GM19328 (cell line): ENCODE measurements at regions not wholly inside any gene's neighbourhood (a gene's known extent, or its start where the extent isn't known, plus 50 kb on each side); places are given as distances from the start of the nearest gene placed in this dataset.
"Not testable (repeated sequence)": the region's sequence is repeated elsewhere in the genome, so short reads cannot be mapped to it uniquely, and the experiment has no call there.

Experiments used
- ATAC-seq: cut with Tn5 transposase; IDR thresholded peaks from one replicate; pipeline ENCODE4 v1.9.1; 2021; ENCODE audit warnings: mild to moderate bottlenecking, moderate library complexity; ENCODE audit not compliant: unreplicated experiment

- ATAC-seq = no peak
These were observed 97.3 kb downstream of the CCDC71L start for GRCh38 chr7:106563466-106564150.

DNA sequence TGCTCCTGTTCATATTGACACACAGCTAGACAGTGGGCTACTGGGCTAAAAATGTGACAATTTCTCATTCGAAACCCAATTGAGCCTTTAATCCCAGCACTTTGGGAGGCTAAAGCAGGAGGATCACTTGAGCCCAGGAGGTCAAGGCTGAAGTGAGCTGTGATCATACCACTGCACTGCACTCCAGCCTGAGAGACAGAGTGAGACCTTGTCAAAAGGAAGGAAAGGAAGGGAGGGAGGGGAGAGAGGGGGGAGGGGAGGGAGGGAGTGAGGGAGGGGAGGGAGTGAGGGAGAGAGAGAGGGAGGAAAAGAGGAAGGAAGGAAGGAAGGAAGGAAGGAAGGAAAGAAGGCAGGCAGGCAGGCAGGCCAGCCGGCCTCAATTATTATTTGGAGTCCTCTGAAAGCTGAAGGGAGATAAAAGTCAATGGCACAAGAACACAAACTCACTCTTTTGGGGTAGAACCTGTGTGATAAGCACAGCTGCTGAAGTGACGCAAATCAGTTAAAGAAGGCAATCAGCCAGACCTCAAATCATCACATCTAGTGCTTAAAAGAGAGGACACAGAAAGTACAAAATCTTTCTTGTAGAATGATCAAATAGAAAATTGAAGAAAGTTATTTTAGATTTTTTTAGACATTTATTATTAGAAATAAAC, 98.1 kb downstream of the CCDC71L start:
- ATAC-seq = no peak

GRCh38 chr7:106561666-106562411, 99.1 kb downstream of the CCDC71L start:
- no peak for ATAC-seq

DNA sequence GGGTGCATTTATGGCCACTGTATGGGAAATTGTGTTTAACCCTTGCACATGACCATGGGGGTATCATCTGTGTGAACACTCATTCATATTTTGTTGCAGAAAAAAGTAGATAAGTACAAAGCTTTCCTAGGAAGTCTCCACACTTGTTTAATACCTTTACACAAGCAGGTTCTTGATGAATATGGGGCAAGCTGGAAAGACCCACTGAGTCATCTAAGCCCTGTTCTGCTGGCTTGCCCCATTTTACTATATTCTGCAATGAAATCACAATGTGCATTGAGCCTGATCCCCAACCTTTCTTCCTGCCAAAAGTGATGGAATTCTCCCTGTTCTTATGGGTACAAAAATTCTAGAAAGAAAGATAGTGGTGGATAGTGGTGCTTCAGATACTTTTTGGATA, 99.8 kb downstream of the CCDC71L start:
- no peak for ATAC-seq

DNA sequence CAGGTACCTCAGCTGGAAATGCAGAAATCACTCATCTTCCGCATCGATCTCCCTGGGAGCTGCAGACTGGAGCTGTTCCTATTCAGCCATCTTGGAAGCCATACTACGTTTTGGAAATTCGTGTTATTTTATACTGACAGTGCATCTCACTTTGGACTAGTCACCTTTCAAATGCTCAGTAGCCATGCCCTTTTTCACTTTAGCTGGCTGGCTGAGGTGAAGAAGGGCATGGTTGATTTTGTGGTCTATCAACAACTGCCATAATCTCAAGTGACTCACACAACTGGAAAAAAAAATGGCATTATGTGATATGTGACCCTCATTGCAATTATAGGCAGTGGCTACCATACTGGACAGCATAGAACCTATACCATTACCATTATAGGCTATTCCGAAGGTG, 100.5 kb downstream of the CCDC71L start:
- no peak for ATAC-seq

DNA sequence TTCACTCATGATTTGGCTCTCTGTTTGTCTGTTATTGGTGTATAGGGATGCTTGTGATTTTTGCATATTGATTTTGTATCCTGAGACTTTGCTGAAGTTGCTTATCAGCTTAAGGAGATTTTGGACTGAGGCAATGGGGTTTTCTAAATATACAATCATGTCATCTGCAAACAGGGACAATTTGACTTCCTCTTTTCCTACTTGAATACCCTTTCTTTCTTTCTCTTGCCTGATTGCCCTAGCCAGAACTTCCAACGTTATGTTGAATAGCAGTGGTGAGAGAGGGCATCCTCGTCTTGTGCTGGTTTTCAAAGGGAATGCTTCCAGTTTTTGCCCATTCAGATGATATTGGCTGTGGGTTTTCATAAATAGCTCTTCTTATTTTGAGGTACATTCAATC, 104.7 kb downstream of the CCDC71L start:
- not testable (repeated sequence) for ATAC-seq

DNA sequence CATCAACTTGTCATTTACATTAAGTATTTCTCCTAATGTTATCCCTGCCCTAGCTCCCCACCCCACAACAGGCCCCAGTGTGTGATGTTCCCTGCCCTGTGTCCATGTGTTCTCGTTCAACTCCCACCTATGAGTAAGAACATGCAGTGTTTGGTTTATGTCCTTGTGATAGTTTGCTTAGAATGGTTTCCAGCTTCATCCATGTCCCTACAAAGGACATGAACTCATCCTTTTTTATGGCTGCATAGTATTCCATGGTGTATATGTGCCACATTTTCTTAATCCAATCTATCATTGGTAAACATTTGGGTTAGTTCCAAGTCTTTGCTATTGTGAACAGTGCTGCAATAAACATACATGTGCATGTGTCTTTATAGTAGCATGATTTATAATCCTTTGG, 106.3 kb downstream of the CCDC71L start:
- ATAC-seq = not testable (repeated sequence)

DNA sequence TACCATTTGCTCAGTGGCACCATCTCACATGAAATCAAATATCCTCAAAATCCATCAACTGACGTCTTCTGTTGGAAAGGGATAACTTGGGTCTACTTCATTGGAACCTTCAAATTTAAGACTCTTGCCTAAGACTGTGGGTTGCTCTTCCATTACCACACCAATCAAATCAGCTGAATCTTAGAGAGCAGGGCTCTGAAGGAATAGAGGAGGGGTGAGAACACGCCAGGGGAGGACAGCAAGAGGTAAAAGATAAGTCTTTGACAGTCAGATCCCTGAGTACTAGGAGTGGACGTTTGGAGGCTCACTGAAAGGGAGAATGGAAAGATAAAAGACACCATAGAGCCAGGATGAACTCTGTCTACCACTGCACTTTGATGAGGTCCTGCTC, 107.5 kb downstream of the CCDC71L start:
- ATAC-seq = no peak

GRCh38 chr7:106552645-106553445, 108.1 kb downstream of the CCDC71L start:
- ATAC-seq = peak; percentile 94

GRCh38 chr7:106551936-106552335, 109.0 kb downstream of the CCDC71L start:
- no peak for ATAC-seq

- no peak for ATAC-seq
These were observed 112.5 kb downstream of the CCDC71L start for GRCh38 chr7:106548491-106548890.

DNA sequence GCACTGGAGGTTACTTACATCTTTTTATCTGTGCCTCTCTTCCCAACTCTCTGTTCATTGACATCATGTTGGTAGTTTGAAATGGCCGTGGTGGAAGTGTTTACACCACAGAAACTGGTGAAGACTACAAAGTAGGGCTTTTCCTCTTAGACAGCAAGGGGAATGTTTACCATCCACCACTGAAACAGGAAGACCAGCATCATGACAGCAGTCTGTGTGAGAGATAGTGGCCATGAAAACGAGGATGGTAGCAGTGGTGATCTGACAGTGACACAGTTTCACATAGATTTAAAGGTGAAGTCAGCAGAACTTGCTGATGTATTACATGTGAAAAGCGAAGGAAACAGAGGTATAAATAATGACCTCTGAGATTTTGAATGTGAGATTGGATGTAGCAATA, 115.7 kb downstream of the CCDC71L start:
- ATAC-seq = no peak

DNA sequence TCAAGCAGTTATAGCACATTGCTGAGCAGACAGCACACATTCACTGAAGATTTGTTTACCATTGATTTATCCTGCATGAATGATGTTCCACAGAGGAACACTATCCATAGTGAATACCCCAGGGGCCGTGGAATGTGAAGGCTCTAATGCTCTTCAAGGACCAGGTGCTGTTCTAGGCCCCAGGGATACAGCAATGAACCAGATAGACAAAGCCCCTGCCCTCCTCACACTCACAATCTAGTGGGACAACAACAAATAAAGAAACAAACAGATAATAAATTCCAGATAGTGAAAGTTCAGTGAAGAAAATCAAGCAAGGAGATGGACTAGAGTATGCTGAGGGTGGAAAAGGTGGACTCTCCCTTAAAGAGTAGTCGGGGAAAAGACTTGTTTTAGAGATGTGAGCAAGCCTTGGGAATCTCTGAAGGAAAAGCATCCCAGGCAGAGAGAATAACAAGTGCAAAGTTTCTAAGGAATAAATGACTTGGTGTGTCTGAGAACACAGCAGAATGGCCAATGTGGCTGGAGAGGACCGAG, 117.7 kb downstream of the CCDC71L start:
- ATAC-seq = no peak

- peak; percentile 76 for ATAC-seq
These were observed 118.3 kb downstream of the CCDC71L start for GRCh38 chr7:106542550-106543220.

DNA sequence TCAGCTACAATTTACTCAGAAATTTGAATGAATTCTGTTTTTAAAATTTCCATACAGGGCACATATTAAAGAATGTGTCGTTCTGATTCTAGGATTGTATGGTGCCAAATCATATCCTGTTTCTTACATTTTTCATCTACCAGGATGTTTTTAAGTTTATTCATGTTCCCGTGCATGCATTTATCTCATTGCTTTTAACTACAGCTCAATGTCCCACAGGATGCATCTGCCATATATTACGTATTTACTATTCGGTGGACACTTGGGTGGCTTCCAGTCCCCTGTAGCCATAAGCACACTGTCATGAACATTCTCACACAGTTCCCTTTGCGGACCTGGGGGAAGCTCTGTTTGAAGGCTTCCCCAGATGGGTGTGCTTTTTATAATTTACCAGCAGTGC, 122.3 kb downstream of the CCDC71L start:
- ATAC-seq = no peak

GRCh38 chr7:106537119-106537518, 123.8 kb downstream of the CCDC71L start:
- no peak for ATAC-seq

GRCh38 chr7:106536079-106536478, 124.9 kb downstream of the CCDC71L start:
- ATAC-seq = no peak

- ATAC-seq = no peak
These were observed 125.6 kb downstream of the CCDC71L start for GRCh38 chr7:106535234-106535932.

GRCh38 chr7:106534271-106534846, 126.6 kb downstream of the CCDC71L start:
- no peak for ATAC-seq
